ENCODE measurements at regions not wholly inside any gene's neighbourhood (a gene's known extent, or its start where the extent isn't known, plus 50 kb on each side); places are given as distances from the start of the nearest gene placed in this dataset.

DNA sequence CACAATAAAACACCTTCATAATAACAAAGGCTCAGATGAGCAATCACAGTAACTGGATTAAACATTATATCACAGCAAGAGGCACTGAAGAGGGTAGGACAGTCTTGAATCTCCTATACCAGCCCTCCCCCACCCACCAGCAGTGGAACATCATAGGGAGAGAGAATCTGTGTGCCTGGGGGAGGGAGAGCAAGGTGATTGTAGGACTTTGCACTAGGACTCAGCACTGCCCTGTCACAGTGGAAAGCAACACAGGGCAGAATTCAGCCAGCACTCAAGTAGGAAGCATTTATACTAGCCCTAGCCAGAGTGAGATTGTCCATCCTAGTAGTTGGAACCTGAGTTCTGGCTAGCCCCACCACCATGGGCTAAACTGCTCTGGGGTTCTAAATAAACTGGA lies 400.2 kb downstream of the HAO1 start:
- TF ChIP-seq POLR2AphosphoS5 (IDR thresholded peaks at IDR 0.05; ENCODE audit: low read depth, low read length) (no peak), POLR2A (IDR thresholded peaks at IDR 0.05; ENCODE audit: low read depth, low read length) (no peak), POU2F2 (IDR thresholded peaks at IDR 0.05; ENCODE audit: low read depth, low read length) (no peak), TAF1 (IDR thresholded peaks at IDR 0.05; ENCODE audit: low read depth, low read length) (no peak), PAX5 (IDR thresholded peaks at IDR 0.05; ENCODE audit: insufficient read depth, low read length, severe bottlenecking) (no peak), SPI1 (IDR thresholded peaks at IDR 0.05; ENCODE audit: low read depth, low read length) (no peak)

All from GM12891 (cell line).